ENCODE measurements at regions not wholly inside any gene's neighbourhood (a gene's known extent, or its start where the extent isn't known, plus 50 kb on each side); places are given as distances from the start of the nearest gene placed in this dataset.

DNA sequence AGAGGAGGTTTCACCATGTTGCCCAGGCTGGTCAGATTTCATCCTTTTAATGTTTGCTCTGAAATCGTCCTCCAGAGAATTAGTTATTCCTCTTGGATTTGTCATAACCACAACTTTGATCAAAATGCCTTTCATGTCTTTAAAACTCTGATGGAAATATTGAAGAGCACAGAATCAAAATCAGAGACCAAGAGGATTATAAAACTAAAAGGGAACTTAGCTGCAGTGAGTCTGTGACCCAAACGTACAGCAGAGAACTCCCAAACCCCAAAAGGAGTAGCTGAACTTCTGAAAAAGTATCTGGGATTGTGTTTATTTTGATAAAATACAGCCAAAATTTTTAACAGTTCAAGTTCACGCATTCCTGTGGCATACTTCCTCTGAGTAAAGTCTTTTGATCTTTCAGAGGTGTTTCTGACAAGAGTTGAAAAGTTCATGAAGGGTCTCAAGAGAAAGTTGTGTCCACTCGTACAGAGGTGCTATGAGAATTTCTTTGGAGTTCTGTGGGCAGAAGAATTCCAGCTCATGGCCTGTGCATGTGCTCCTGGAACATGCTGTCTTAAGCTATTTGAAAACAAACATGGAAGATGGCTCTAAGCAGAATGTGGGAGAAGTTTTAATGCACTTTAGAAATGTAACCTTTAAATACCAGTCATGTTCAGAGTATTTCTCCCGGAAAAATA is 124.0 kb downstream of the ESM1 start:
- TF ChIP-seq, protein P1, sequence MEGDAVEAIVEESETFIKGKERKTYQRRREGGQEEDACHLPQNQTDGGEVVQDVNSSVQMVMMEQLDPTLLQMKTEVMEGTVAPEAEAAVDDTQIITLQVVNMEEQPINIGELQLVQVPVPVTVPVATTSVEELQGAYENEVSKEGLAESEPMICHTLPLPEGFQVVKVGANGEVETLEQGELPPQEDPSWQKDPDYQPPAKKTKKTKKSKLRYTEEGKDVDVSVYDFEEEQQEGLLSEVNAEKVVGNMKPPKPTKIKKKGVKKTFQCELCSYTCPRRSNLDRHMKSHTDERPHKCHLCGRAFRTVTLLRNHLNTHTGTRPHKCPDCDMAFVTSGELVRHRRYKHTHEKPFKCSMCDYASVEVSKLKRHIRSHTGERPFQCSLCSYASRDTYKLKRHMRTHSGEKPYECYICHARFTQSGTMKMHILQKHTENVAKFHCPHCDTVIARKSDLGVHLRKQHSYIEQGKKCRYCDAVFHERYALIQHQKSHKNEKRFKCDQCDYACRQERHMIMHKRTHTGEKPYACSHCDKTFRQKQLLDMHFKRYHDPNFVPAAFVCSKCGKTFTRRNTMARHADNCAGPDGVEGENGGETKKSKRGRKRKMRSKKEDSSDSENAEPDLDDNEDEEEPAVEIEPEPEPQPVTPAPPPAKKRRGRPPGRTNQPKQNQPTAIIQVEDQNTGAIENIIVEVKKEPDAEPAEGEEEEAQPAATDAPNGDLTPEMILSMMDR (IDR thresholded peaks at IDR 0.05) = no peak
- TF ChIP-seq POLR2A (IDR thresholded peaks at IDR 0.05) = no peak
- no peak for TF ChIP-seq POLR2AphosphoS5 (IDR thresholded peaks at IDR 0.05)

Data from stomach (tissue), 4 donors.